Ascending aorta (tissue), 2 donors: ENCODE measurements at regions not wholly inside any gene's neighbourhood (a gene's known extent, or its start where the extent isn't known, plus 50 kb on each side); places are given as distances from the start of the nearest gene placed in this dataset.

ENCODE experiments used
- DNase-seq, 2 donors: peaks; one replicate each; pipeline ENCODE4 v3.0.0-alpha.2; 2019; ENCODE audit warnings: low spot score in 2 of 2
- H3K27ac ChIP-seq, 2 donors: fragments of 200-600 bp; sonication (generic); one replicate each; pipeline ENCODE4 v1.5.1; 2016 to 2017; ENCODE audit warnings: mild to moderate bottlenecking in 1 of 2
- H3K27me3 ChIP-seq: fragments of 200-600 bp; sonication (generic); one replicate; pipeline ENCODE4 v1.5.1; 2017
- H3K36me3 ChIP-seq, 2 donors: fragments of 200-600 bp; sonication (generic); one replicate each; pipeline ENCODE4 v1.5.1; 2016
- H3K4me1 ChIP-seq, 2 donors: fragments of 200-600 bp; sonication (generic); one replicate each; pipeline ENCODE4 v1.5.1; 2016 to 2017; ENCODE audit warnings: mild to moderate bottlenecking in 1 of 2
- H3K4me3 ChIP-seq, 2 donors: fragments of 200-600 bp; sonication (generic); one replicate each; pipeline ENCODE4 v1.5.1; 2016 to 2017; ENCODE audit warnings: mild to moderate bottlenecking in 1 of 2
- H3K9me3 ChIP-seq, 2 donors: fragments of 200-600 bp; sonication (generic); one replicate each; pipeline ENCODE4 v1.5.1; 2016
- CTCF ChIP-seq, 3 experiments: fragments of 200-600 bp in 2 of 3; fragments of 450-650 bp in 1 of 3; sonication (generic) in 2 of 3; IDR thresholded peaks; one replicate each; pipeline ENCODE4 v1.5.1; 2016 to 2019; ENCODE audit warnings: antibody characterized with exemption in 3 of 3, mild to moderate bottlenecking in 1 of 3, moderate library complexity in 1 of 3
- intact Hi-C: fragments of 100-400 bp; cut with DNase I; formaldehyde crosslinking; loops from one replicate; pipeline ENCODE4 v1.15.1; 2023

GRCh38 chr5:68679041-68679440, 414.8 kb upstream of the SLC30A5 start:
- H3K36me3 ChIP-seq = no peaks in the 10 kb centered on the region
- intact Hi-C loops = no loop called here

GRCh38 chr5:68680366-68680765, 413.4 kb upstream of the SLC30A5 start:
- DNase-seq = no peak
- intact Hi-C loops = no loop called here

More at GRCh38 chr5:68679041-68679440, 414.8 kb upstream of the SLC30A5 start:
- no peak for DNase-seq
- no peak for TF ChIP-seq CTCF (IDR thresholded peaks at IDR 0.05)
- no peaks in the 10 kb centered on the region for H3K4me1 ChIP-seq
- H3K27ac ChIP-seq = no peak overlapping the region
- H3K9me3 ChIP-seq = no peaks in the 10 kb centered on the region
- no peak overlapping the region for H3K4me3 ChIP-seq
- H3K27me3 ChIP-seq = no peaks in the 10 kb centered on the region

DNA sequence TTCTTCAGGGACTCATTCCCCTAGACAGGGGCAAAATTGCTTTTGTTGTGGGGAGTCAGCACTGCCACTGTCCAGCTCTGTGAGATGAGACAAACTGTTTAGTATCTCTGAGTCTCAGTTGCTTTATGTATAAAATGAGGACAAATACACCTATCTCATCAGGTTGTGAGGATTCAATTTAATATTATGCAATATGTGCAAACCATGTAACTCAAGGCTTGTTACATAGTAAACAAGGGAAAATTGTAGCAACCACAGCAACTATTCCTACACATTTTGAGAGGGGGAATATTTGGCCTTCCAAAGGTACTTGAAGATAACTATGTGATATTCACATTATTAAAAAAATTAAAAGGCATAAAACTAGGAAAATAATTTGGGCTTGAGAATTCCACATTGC, 411.9 kb upstream of the SLC30A5 start:
- Histone ChIP-seq H3K9me3 (no peaks in the 10 kb centered on the region), H3K36me3 (no peaks in the 10 kb centered on the region), H3K27me3 (no peaks in the 10 kb centered on the region), H3K27ac (no peak overlapping the region), H3K4me1 (no peaks in the 10 kb centered on the region), H3K4me3 (no peak overlapping the region)
- no peak for TF ChIP-seq CTCF (IDR thresholded peaks at IDR 0.05)
- intact Hi-C loops = no loop called here
- no peak for DNase-seq

More at GRCh38 chr5:68680366-68680765, 413.4 kb upstream of the SLC30A5 start:
- Histone ChIP-seq H3K27ac (no peak overlapping the region), H3K9me3 (no peaks in the 10 kb centered on the region), H3K36me3 (no peaks in the 10 kb centered on the region), H3K4me3 (no peak overlapping the region), H3K27me3 (no peaks in the 10 kb centered on the region), H3K4me1 (no peaks in the 10 kb centered on the region)
- TF ChIP-seq CTCF (IDR thresholded peaks at IDR 0.05) = no peak

DNA sequence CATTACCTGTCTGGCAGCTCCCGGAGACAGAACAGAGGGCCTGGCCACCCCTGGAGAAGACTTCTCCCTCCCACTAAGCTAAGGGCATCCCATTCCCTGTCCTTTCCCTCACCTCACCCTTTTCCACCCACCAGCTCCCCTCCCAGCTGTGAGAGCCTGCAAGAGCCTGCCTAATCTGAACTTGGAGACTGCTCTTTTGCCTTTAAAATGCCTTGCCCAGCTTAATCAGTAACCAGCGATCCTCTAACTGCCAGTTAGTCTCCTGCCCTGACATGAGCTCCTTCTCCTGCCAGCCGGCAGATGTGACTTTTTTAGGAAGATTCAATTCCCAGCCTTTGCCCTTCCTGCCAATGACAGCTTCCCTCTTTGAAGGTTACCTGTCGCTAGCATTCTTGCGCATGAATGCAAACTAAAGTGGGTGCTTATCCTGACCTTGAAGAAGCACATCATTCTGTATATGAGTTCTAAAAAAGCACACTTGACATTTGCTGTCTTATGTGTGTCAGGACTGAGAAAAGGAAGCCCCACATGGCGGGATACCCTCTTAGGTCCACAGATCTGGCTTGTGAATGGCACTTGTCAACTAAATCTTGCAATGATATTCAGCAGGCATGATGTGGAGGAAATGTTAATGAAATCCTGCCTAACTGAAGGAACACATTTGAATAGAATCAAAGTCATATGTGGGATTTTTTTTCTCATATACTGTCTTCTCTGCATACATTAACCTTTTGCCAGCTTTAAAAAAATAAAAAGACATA, 411.2 kb upstream of the SLC30A5 start:
- no peak for DNase-seq
- Histone ChIP-seq H3K4me1 (no peaks in the 10 kb centered on the region), H3K9me3 (no peaks in the 10 kb centered on the region), H3K27ac (no peak overlapping the region), H3K27me3 (no peaks in the 10 kb centered on the region), H3K4me3 (no peak overlapping the region), H3K36me3 (no peaks in the 10 kb centered on the region)
- intact Hi-C loops = no loop called here
- no peak for TF ChIP-seq CTCF (IDR thresholded peaks at IDR 0.05)

DNA sequence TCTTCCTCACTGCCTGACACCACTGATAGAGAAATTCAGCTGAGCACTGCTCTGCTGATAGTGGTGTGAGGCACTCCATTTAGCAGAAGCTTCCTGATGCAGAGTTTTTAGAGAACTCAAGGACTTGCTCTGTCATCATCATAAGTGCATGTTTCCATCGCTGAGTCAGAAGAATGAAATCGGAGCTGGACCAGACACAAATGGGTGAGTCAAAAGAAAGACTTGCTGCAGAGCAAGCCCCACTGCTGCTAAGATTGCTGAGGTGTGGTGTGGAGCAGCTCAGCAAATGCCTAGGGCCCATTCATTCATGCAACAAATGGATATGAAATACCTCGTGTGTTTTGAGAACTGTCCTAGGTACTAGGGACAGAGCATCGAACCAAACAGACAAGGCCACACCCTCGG, 410.2 kb upstream of the SLC30A5 start:
- no peaks in the 10 kb centered on the region for H3K36me3 ChIP-seq
- TF ChIP-seq CTCF (IDR thresholded peaks at IDR 0.05) = no peak
- no peaks in the 10 kb centered on the region for H3K27me3 ChIP-seq
- no peak overlapping the region for H3K27ac ChIP-seq
- H3K9me3 ChIP-seq = no peaks in the 10 kb centered on the region
- peak in 1 of 2 donors; percentile 75 for DNase-seq
- intact Hi-C loops = no loop called here
- no peak overlapping the region for H3K4me3 ChIP-seq
- H3K4me1 ChIP-seq = no peaks in the 10 kb centered on the region
